HCT116 (cell line): ENCODE measurements at regions not wholly inside any gene's neighbourhood (a gene's known extent, or its start where the extent isn't known, plus 50 kb on each side); places are given as distances from the start of the nearest gene placed in this dataset.

Source experiments
- ATAC-seq: fragments of 200-7000 bp; cut with Tn5 transposase; 2 replicates; pipeline ENCODE4 v1.9.1; 2020; ENCODE audit warnings: mild to moderate bottlenecking, moderate library complexity
- BruUV-seq: library from RNA; stranded (reverse); fragments of 400-500 nt; replicated peaks from 2 replicates; lab custom pipeline; 2021; lab: Mats Ljungman, UMichigan
- CTCF ChIA-PET: fragments of 300-600 bp; sonication (Branson Sonifier 250); formaldehyde crosslinking; loops from one replicate; lab custom pipeline; 2021; ENCODE audit warnings: antibody characterized with exemption; lab: Charles Lee
- POLR2A ChIA-PET: fragments of 300-600, 350-600 bp; sonication (Branson Sonifier 250); formaldehyde crosslinking; loops from one replicate; lab custom pipeline; 2021; ENCODE audit warnings: antibody characterized with exemption; lab: Charles Lee
- RAD21 ChIA-PET, 2 experiments: fragments of 300-600 bp; sonication (Branson Sonifier 250); formaldehyde crosslinking; loops; one replicate each; lab custom pipeline; 2023; ENCODE audit warnings: low total read pairs in 2 of 2; ENCODE audit not compliant: uncharacterized antibody in 2 of 2, unreplicated experiment in 2 of 2, low non-redundant PET in 1 of 2; lab: Charles Lee
- DNase-seq: peaks from one replicate; pipeline ENCODE4 v3.0.0-alpha.2; 2010; ENCODE audit warnings: low read depth, low spot score
- H2AFZ ChIP-seq: fragments of 200-600 bp; shearing (Covaris generic), sonication (generic); 2 replicates; pipeline ENCODE4 v1.6.1; 2017; ENCODE audit warnings: low read depth, mixed run types, mixed read lengths, antibody characterized with exemption, low read length; ENCODE audit not compliant: poor library complexity, severe bottlenecking
- H3K27ac ChIP-seq: 2 replicates; pipeline ENCODE4 v1.5.1; 2012; ENCODE audit warnings: low read depth, low read length
- H3K27me3 ChIP-seq: fragments of 200-600 bp; sonication (generic); 2 replicates; pipeline ENCODE4 v1.6.1; 2016; ENCODE audit warnings: mixed run types, low read length, mixed read lengths; ENCODE audit not compliant: insufficient read depth
- H3K36me3 ChIP-seq, 2 experiments: fragments of 200-500 bp in 1 of 2; fragments of 200-600 bp in 1 of 2; sonication (Bioruptor generic) in 1 of 2; sonication (generic) in 1 of 2; 2 replicates each; pipeline versions ENCODE4 v1.5.1 to v1.6.1; 2014 to 2016; ENCODE audit warnings: low read length in 2 of 2, inconsistent platforms in 1 of 2, mixed read lengths in 1 of 2, mixed run types in 1 of 2; ENCODE audit not compliant: insufficient read depth in 2 of 2, control insufficient read depth in 1 of 2
- H3K4me1 ChIP-seq, 2 experiments: fragments of 200-600 bp in 1 of 2; sonication (generic) in 1 of 2; 2 replicates each; pipeline versions ENCODE4 v1.5.1 to v1.6.1; 2012 to 2017; ENCODE audit warnings: low read length in 2 of 2, inconsistent platforms in 1 of 2, mild to moderate bottlenecking in 1 of 2, mixed read lengths in 1 of 2, mixed run types in 1 of 2, moderate library complexity in 1 of 2; ENCODE audit not compliant: insufficient read depth in 2 of 2, control insufficient read depth in 1 of 2
- H3K4me2 ChIP-seq: fragments of 200-600 bp; sonication (generic); 2 replicates; pipeline ENCODE4 v1.6.1; 2017; ENCODE audit warnings: mixed run types, low read length, mixed read lengths
- H3K4me3 ChIP-seq, 2 experiments: fragments of 200-600 bp in 1 of 2; sonication (generic) in 1 of 2; replicated peaks in 1 of 2; 2 replicates each; pipeline ENCODE4 v1.5.1; 2011 to 2016; ENCODE audit warnings: low read length in 2 of 2, control low read depth in 1 of 2, low read depth in 1 of 2, mild to moderate bottlenecking in 1 of 2, mixed read lengths in 1 of 2, mixed run types in 1 of 2
- H3K79me2 ChIP-seq: fragments of 200-600 bp; sonication (generic); 2 replicates; pipeline ENCODE4 v1.6.1; 2017; ENCODE audit warnings: mild to moderate bottlenecking, mixed run types, low read length, moderate library complexity, mixed read lengths; ENCODE audit not compliant: insufficient read depth
- H3K9ac ChIP-seq: fragments of 200-600 bp; sonication (generic); 2 replicates; pipeline ENCODE4 v1.6.1; 2016; ENCODE audit warnings: low read length, mixed read lengths
- H3K9me2 ChIP-seq: fragments of 200-600 bp; sonication (generic), shearing (Covaris generic); 2 replicates; pipeline ENCODE4 v1.6.1; 2017; ENCODE audit warnings: mixed run types, mild to moderate bottlenecking, moderate library complexity; ENCODE audit not compliant: insufficient read depth
- H3K9me3 ChIP-seq, 2 experiments: fragments of 200-500 bp in 1 of 2; fragments of 200-600 bp in 1 of 2; sonication (Bioruptor generic) in 1 of 2; sonication (generic) in 1 of 2; 2 replicates each; pipeline ENCODE4 v1.6.1; 2014 to 2017; ENCODE audit warnings: low read length in 2 of 2, mixed read lengths in 2 of 2, inconsistent platforms in 1 of 2, low read depth in 1 of 2, mild to moderate bottlenecking in 1 of 2, mixed run types in 1 of 2, moderate library complexity in 1 of 2; ENCODE audit not compliant: control insufficient read depth in 1 of 2, insufficient read depth in 1 of 2
- H4K20me1 ChIP-seq: fragments of 200-600 bp; sonication (generic), shearing (Covaris generic); 2 replicates; pipeline ENCODE4 v1.6.1; 2017; ENCODE audit warnings: mixed run types, mild to moderate bottlenecking, moderate library complexity; ENCODE audit not compliant: insufficient read depth
- ATF3 ChIP-seq: IDR thresholded peaks from 2 replicates; pipeline ENCODE4 v1.6.1; 2012
- EGR1 ChIP-seq: IDR thresholded peaks from 2 replicates; pipeline ENCODE4 v1.6.1; 2012; ENCODE audit warnings: low read depth
- ELF1 ChIP-seq: IDR thresholded peaks from 2 replicates; pipeline ENCODE4 v1.6.1; 2012; ENCODE audit warnings: low read depth, borderline replicate concordance
- EZH2phosphoT487 ChIP-seq: fragments of 200-600 bp; IDR thresholded peaks from 2 replicates; pipeline ENCODE4 v1.6.1; 2018; ENCODE audit warnings: antibody characterized with exemption, borderline replicate concordance
- MAX ChIP-seq: IDR thresholded peaks from 2 replicates; pipeline ENCODE4 v1.6.1; 2012
- POLR2A ChIP-seq: IDR thresholded peaks from 2 replicates; pipeline ENCODE4 v1.7.0; 2011; ENCODE audit warnings: borderline replicate concordance; ENCODE audit not compliant: insufficient read depth, insufficient read length; ENCODE audit errors: extremely low read depth
- RAD21 ChIP-seq: IDR thresholded peaks from 2 replicates; pipeline ENCODE4 v1.6.1; 2012; ENCODE audit warnings: low read depth, mild to moderate bottlenecking
- SIN3A ChIP-seq: IDR thresholded peaks from 2 replicates; pipeline ENCODE4 v1.6.1; 2012; ENCODE audit warnings: low read depth
- SP1 ChIP-seq: IDR thresholded peaks from 2 replicates; pipeline ENCODE4 v1.6.1; 2012; ENCODE audit warnings: low read depth
- SRF ChIP-seq: IDR thresholded peaks from 2 replicates; pipeline ENCODE4 v1.6.1; 2012; ENCODE audit warnings: low read depth
- ZBTB33 ChIP-seq: IDR thresholded peaks from 2 replicates; pipeline ENCODE4 v1.6.1; 2011; ENCODE audit warnings: mild to moderate bottlenecking, low read length, moderate library complexity; ENCODE audit not compliant: insufficient replicate concordance; ENCODE audit errors: extremely low read depth
- intact Hi-C: fragments of 100-400 bp; cut with micrococcal nuclease; formaldehyde crosslinking; loops from 2 replicates; pipeline ENCODE4 v1.10.0; 2022

DNA sequence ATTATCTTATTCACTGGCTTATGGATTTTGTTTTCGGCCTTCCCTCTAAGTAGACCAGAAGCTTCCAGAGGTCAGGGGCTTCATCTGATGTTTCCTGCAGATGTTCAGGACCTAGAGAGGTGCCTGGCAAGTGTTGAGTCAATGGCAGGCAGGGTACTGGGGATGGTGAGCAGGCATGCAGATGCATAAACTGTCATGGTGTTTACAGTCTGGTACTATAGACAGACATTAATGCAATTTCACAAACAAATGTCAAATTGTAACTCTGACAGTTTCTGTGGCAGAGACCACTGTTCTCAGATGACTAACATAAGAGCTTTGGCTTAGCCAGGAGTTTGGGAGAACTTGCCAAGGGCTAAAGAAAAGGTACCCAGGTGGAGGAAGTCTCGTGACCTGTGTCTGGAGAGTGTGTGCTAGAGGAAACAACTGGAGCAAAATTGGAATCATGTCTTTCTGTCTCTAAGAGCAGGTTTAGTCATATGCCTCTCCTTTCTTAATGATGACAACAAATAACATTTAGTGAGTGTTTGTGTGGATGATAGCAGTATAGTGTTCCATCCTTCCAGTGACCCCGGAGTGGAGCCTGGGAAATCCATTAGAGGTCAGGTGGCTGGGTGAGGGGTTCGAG is 53.7 kb upstream of the TRAK1 start:
- BruUV-seq = TSS peak; percentile 16
- Histone ChIP-seq H3K27me3 (no peaks in the 10 kb centered on the region), H3K36me3 (no peaks in the 10 kb centered on the region), H3K27ac (no peak overlapping the region), H3K4me1 (peaks cover 3 to 36% of the 10 kb centered on the region in 2 experiments; a peak in 3 of 4 replicates), H3K4me2 (no peak overlapping the region), H2AFZ (no peak overlapping the region), H4K20me1 (no peaks in the 10 kb centered on the region), H3K9ac (no peak overlapping the region), H3K9me2 (no peaks in the 10 kb centered on the region), H3K4me3 (no peak overlapping the region), H3K9me3 (no peaks in the 10 kb centered on the region), H3K79me2 (peaks cover 67% of the 10 kb centered on the region)
- ChIA-PET CTCF (no interaction called here), RAD21 (no interaction called here), POLR2A (no interaction called here)
- intact Hi-C loops = no loop called here
- no peak for ATAC-seq
- DNase-seq = no peak
- no peak for TF ChIP-seq MAX
- no peak for TF ChIP-seq SP1
- TF ChIP-seq RAD21 = no peak
- no peak for TF ChIP-seq ZBTB33
- TF ChIP-seq EZH2phosphoT487 = no peak
- TF ChIP-seq SRF = no peak
- no peak for TF ChIP-seq SIN3A
- TF ChIP-seq POLR2A = no peak
- no peak for TF ChIP-seq ATF3
- TF ChIP-seq ELF1 = no peak
- no peak for TF ChIP-seq EGR1
